ENCODE measurements at regions not wholly inside any gene's neighbourhood (a gene's known extent, or its start where the extent isn't known, plus 50 kb on each side); places are given as distances from the start of the nearest gene placed in this dataset.

DNA sequence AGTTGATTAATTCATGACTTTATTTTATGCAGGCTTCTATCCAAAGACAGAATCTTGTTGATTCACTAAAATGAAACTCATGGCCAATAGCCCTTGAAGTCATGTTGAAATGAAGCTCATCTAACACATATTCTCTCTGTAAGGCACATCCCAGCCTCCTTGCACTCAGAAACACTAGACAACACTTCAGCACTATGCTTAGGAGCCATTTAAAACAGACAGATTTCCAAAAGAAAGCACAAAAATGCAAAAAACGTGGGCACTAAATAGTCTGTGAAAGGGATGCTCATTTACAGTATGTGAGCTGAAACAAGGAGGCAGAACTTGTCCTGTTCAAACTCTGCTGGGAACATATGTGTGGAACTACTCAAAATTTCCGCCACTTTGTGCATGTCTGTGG is 124.4 kb downstream of the MYCN start:
- Histone ChIP-seq H3K27ac (ENCODE audit: low read depth, low read length) (no peak overlapping the region), H4K91ac (replicated peaks; ENCODE audit: insufficient read length, low read length) (no peak overlapping the region), H3K9ac (replicated peaks in 1 of 4; ENCODE audit: extremely low read depth in 1 of 4, low read depth in 3 of 4, low read length in 3 of 4) (no peak overlapping the region), H2BK5ac (ENCODE audit: low read depth, low read length) (no peak overlapping the region), H2AK5ac (ENCODE audit: low read depth, low read length) (no peak overlapping the region), H3K9me3 (ENCODE audit: insufficient read depth in 2 of 2, low read depth in 1 of 2, low read length in 1 of 2) (peaks cover 24% of the 10 kb centered on the region in 2 experiments), H3K4me2 (ENCODE audit: insufficient read depth in 1 of 2, low read depth in 2 of 2, low read length in 2 of 2) (no peak overlapping the region), H3K14ac (ENCODE audit: insufficient read length) (no peak overlapping the region), H3K36me3 (ENCODE audit: control insufficient read depth in 2 of 4, insufficient read depth in 4 of 4, low read length in 3 of 4) (0 out of 8 replicates have a peak, but pooled peaks cover 0 to 2% (median 0%) of the 10 kb centered on the region in 4 experiments), H4K8ac (ENCODE audit: extremely low read depth, insufficient read depth, low read length) (no peak overlapping the region), H3K56ac (replicated peaks; ENCODE audit: insufficient read length, low read depth, low read length) (no peak overlapping the region), H2AFZ (ENCODE audit: low read length) (no peak overlapping the region), H3K4me1 (replicated peaks in 1 of 4; ENCODE audit: control insufficient read depth in 3 of 4, insufficient read depth in 4 of 4, low read length in 3 of 4) (peaks cover 0 to 2% (median under 1%) of the 10 kb centered on the region in 4 experiments; a peak in 4 of 7 replicates), H3K23ac (ENCODE audit: insufficient read length) (no peak overlapping the region), H3K18ac (ENCODE audit: extremely low read depth, low read length) (no peak overlapping the region), H4K20me1 (replicated peaks in 1 of 2; ENCODE audit: control insufficient read depth in 1 of 2, insufficient read depth in 2 of 2, low read length in 2 of 2) (no peaks in the 10 kb centered on the region), H4K5ac (ENCODE audit: insufficient read length, low read depth, low read length) (no peak overlapping the region), H2BK20ac (ENCODE audit: low read length) (no peak overlapping the region), H2BK12ac (ENCODE audit: low read depth, low read length) (no peak overlapping the region), H3K4ac (replicated peaks; ENCODE audit: insufficient read length, low read depth, low read length) (no peak overlapping the region), H3K79me2 (ENCODE audit: control insufficient read depth in 1 of 2, insufficient read depth in 2 of 2, low read length in 2 of 2) (no peaks in the 10 kb centered on the region), H3K23me2 (ENCODE audit: low read depth, low read length) (peaks cover 2% of the 10 kb centered on the region; the same call in 1 of the 2 replicates), H3K79me1 (ENCODE audit: low read depth, low read length) (no peaks in the 10 kb centered on the region), H2BK15ac (ENCODE audit: low read length) (no peak overlapping the region), H3K27me3 (replicated peaks in 1 of 4; ENCODE audit: control insufficient read depth in 3 of 4, extremely low read depth in 1 of 4, insufficient read depth in 3 of 4, low read length in 3 of 4) (no peaks in the 10 kb centered on the region), H2BK120ac (replicated peaks; ENCODE audit: low read depth, low read length) (no peak overlapping the region), H3K4me3 (ENCODE audit: extremely low read depth in 1 of 4, insufficient read depth in 2 of 4, low read depth in 3 of 4, low read length in 4 of 4) (no peak overlapping the region)
- POLR2A ChIA-PET (ENCODE audit: partially characterized antibody) = interaction anchor here (1.5 to 1.7 kb wide), 2 partner anchors 39 to 41 kb away, joined by 4 to 6 read pairs; no protein-coding TSS in a partner anchor
- CTCF ChIA-PET (ENCODE audit: partially characterized antibody) = interaction anchor here (1.1 to 1.6 kb wide), 3 partner anchors 31 to 125 kb away, joined by 3 to 5 read pairs (median 3); partner anchors contain the start of gene MYCN
- FAIRE-seq = no peak
- WGBS, 2 experiments (ENCODE audit: extremely low coverage in 1 of 2, insufficient coverage in 1 of 2, insufficient read length in 1 of 2, insufficient replicate concordance in 2 of 2, low coverage in 1 of 2, low lambda C conversion rate in 2 of 2, missing lambda C conversion rate in 1 of 2) = 72% methylated on average over 2 of the region's 2 CpGs; no CpG with 5 or more reads in 1 of the 2 experiments
- DNase-seq (ENCODE audit: low read depth in 1 of 2, low spot score in 2 of 2) = no peak
- no peak for TF ChIP-seq MAFK (IDR thresholded peaks at IDR 0.05; ENCODE audit: low read depth, low read length)
- TF ChIP-seq, protein P1, sequence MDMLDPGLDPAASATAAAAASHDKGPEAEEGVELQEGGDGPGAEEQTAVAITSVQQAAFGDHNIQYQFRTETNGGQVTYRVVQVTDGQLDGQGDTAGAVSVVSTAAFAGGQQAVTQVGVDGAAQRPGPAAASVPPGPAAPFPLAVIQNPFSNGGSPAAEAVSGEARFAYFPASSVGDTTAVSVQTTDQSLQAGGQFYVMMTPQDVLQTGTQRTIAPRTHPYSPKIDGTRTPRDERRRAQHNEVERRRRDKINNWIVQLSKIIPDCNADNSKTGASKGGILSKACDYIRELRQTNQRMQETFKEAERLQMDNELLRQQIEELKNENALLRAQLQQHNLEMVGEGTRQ (IDR thresholded peaks at IDR 0.05; ENCODE audit: low read length) = no peak
- TF ChIP-seq, protein P2, sequence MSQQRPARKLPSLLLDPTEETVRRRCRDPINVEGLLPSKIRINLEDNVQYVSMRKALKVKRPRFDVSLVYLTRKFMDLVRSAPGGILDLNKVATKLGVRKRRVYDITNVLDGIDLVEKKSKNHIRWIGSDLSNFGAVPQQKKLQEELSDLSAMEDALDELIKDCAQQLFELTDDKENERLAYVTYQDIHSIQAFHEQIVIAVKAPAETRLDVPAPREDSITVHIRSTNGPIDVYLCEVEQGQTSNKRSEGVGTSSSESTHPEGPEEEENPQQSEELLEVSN (IDR thresholded peaks at IDR 0.05) = no peak
- no peak for TF ChIP-seq YY1 (IDR thresholded peaks at IDR 0.05; ENCODE audit: low read depth, low read length)
- no peak for TF ChIP-seq TCF12 (IDR thresholded peaks at IDR 0.05; ENCODE audit: low read depth, low read length)
- TF ChIP-seq CHD2 (IDR thresholded peaks at IDR 0.05; ENCODE audit: low read length) = no peak
- TF ChIP-seq SIN3A (conservative IDR thresholded peaks at IDR 0.05 in 1 of 2, IDR thresholded peaks at IDR 0.05 in 1 of 2; ENCODE audit: low read depth in 1 of 2, low read length in 2 of 2) = no peak
- TF ChIP-seq RAD21 (IDR thresholded peaks at IDR 0.05 in 1 of 2, conservative IDR thresholded peaks at IDR 0.05 in 1 of 2; ENCODE audit: low read depth in 2 of 2, low read length in 2 of 2) = no peak
- TF ChIP-seq HDAC2 (IDR thresholded peaks at IDR 0.05; ENCODE audit: borderline replicate concordance in 1 of 2, low read depth in 2 of 2, low read length in 2 of 2) = no peak
- no peak for TF ChIP-seq TAF1 (IDR thresholded peaks at IDR 0.05; ENCODE audit: low read depth, low read length)
- TF ChIP-seq CHD1 (IDR thresholded peaks at IDR 0.05; ENCODE audit: low read depth, low read length) = no peak
- no peak for TF ChIP-seq SP2 (IDR thresholded peaks at IDR 0.05; ENCODE audit: low read length)

Data from H1 (cell line).